ENCODE measurements at regions not wholly inside any gene's neighbourhood (a gene's known extent, or its start where the extent isn't known, plus 50 kb on each side); places are given as distances from the start of the nearest gene placed in this dataset.

GRCh38 chr18:79625195-79625923 lies 54.2 kb upstream of the CTDP1 start:
- no peak overlapping the region for H3K4me3 ChIP-seq (ENCODE audit: low read depth, low read length)
- DNase-seq (ENCODE audit: low read depth) = no peak
- TF ChIP-seq CTCF (conservative IDR thresholded peaks at IDR 0.05; ENCODE audit: low read depth, low read length) = no peak

- no peak overlapping the region for H3K4me3 ChIP-seq (ENCODE audit: low read depth, low read length)
- no peak for DNase-seq (ENCODE audit: low read depth)
- no peak for TF ChIP-seq CTCF (conservative IDR thresholded peaks at IDR 0.05; ENCODE audit: low read depth, low read length)
Measured at GRCh38 chr18:79625924-79626561, 53.6 kb upstream of the CTDP1 start.

- no peak overlapping the region for H3K4me3 ChIP-seq (ENCODE audit: low read depth, low read length)
- TF ChIP-seq CTCF (conservative IDR thresholded peaks at IDR 0.05; ENCODE audit: low read depth, low read length) = no peak
Measured at GRCh38 chr18:79626905-79627749, 52.5 kb upstream of the CTDP1 start.

GRCh38 chr18:79627750-79628294 lies 51.8 kb upstream of the CTDP1 start:
- TF ChIP-seq CTCF (conservative IDR thresholded peaks at IDR 0.05; ENCODE audit: low read depth, low read length) = no peak
- no peak for DNase-seq (ENCODE audit: low read depth)
- no peak overlapping the region for H3K4me3 ChIP-seq (ENCODE audit: low read depth, low read length)

More at GRCh38 chr18:79626905-79627749, 52.5 kb upstream of the CTDP1 start:
- no peak for DNase-seq (ENCODE audit: low read depth)

DNA sequence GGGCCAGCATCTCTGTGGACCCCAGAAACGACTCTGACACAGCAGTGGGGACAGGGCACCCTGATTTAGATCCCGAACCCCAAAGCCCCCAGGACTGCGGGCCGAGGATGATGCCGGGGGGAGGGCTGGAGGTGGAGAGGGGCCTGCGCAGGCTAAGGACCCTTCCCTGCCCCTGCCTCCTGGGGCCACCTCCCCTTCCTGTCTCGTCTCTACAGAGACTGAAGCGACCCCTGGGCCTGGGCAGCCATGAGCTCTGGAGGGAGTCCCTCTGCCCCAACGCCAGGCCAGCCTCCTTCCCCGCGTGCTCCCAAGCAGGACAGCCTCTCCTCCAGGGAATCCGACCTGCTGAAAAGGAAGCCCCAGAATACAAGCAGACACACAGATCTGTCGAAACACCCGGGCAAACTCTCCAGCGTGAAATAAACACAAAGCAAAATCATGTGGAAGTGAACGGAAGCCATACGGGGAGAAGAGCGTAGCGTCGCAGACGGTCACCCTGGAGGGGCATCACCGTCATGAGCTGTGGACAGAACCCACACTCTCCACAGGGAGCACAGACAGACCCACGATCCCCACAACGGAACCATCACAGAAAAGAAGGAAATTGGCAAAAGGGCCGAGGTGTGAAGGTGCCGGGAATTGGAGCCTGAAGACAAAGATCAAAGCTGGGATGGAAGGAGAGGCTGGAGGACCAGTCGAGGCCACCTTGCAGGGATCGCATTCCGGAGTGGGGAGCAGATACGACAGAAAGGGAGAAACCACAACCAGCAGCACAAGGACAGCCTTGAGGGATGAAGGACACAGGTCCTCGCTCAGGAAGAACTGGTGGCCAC lies 51.0 kb upstream of the CTDP1 start:
- TF ChIP-seq CTCF (conservative IDR thresholded peaks at IDR 0.05; ENCODE audit: low read depth, low read length) = no peak
- no peak for DNase-seq (ENCODE audit: low read depth)
- no peak overlapping the region for H3K4me3 ChIP-seq (ENCODE audit: low read depth, low read length)

- TF ChIP-seq CTCF (conservative IDR thresholded peaks at IDR 0.05; ENCODE audit: low read depth, low read length) = no peak
- DNase-seq (ENCODE audit: low read depth) = no peak
- no peak overlapping the region for H3K4me3 ChIP-seq (ENCODE audit: low read depth, low read length)
Measured at GRCh38 chr18:79629249-79629558, 50.4 kb upstream of the CTDP1 start.
